AG04450 (cell line): ENCODE measurements at regions not wholly inside any gene's neighbourhood (a gene's known extent, or its start where the extent isn't known, plus 50 kb on each side); places are given as distances from the start of the nearest gene placed in this dataset.

Experiments
- CTCF ChIA-PET: fragments of 300-600, 350-600 bp; formaldehyde crosslinking; extraction: SDS; loops from one replicate; lab custom pipeline; 2022; ENCODE audit warnings: antibody characterized with exemption, inconsistent platforms; lab: Charles Lee
- POLR2A ChIA-PET: fragments of 350-600 bp; formaldehyde crosslinking; extraction: SDS; loops from one replicate; lab custom pipeline; 2021; ENCODE audit warnings: antibody characterized with exemption, inconsistent platforms; lab: Yijun Ruan, JAX
- DNase-seq: peaks from one replicate; pipeline ENCODE4 v3.0.0-alpha.2; 2011; ENCODE audit warnings: low read depth, low spot score
- H3K27ac ChIP-seq: one replicate; pipeline ENCODE4 v1.5.1; 2012; ENCODE audit warnings: low read depth, low read length, control low read depth
- H3K27me3 ChIP-seq: one replicate; pipeline ENCODE4 v1.6.0; 2012; ENCODE audit warnings: low read length; ENCODE audit not compliant: control insufficient read depth, insufficient read depth
- H3K4me3 ChIP-seq: 2 replicates; pipeline ENCODE4 v1.5.1; 2011; ENCODE audit warnings: mild to moderate bottlenecking, low read depth, low read length, control low read depth
- H3K9me3 ChIP-seq: 2 replicates; pipeline ENCODE4 v1.5.1; 2012; ENCODE audit warnings: low read length; ENCODE audit not compliant: control insufficient read depth, insufficient read depth
- CTCF ChIP-seq: IDR thresholded peaks from 2 replicates; pipeline ENCODE4 v1.5.1; 2011; ENCODE audit warnings: low read depth, low read length, control low read depth, inconsistent platforms

- CTCF ChIA-PET: interaction anchor here (1.3 kb wide), 1 partner anchor 102 kb away, joined by 3 read pairs; no protein-coding TSS in a partner anchor
- Histone ChIP-seq H3K4me3 (no peak overlapping the region), H3K27me3 (no peaks in the 10 kb centered on the region), H3K27ac (no peak overlapping the region), H3K9me3 (no peaks in the 10 kb centered on the region)
- POLR2A ChIA-PET: no interaction called here
- DNase-seq: no peak
- no peak for TF ChIP-seq CTCF
Observed at GRCh38 chr7:13641714-13642113, 347.8 kb downstream of the ETV1 start.

GRCh38 chr7:13651167-13651566, 338.3 kb downstream of the ETV1 start:
- CTCF ChIA-PET: no interaction called here
- Histone ChIP-seq H3K4me3 (no peak overlapping the region), H3K27ac (no peak overlapping the region), H3K27me3 (no peaks in the 10 kb centered on the region), H3K9me3 (no peaks in the 10 kb centered on the region)
- no peak for TF ChIP-seq CTCF
- DNase-seq: no peak
- POLR2A ChIA-PET: no interaction called here

- no peak overlapping the region for H3K4me3 ChIP-seq
- H3K27me3 ChIP-seq: no peaks in the 10 kb centered on the region
- H3K27ac ChIP-seq: no peak overlapping the region
- TF ChIP-seq CTCF: no peak
- POLR2A ChIA-PET: no interaction called here
- H3K9me3 ChIP-seq: no peaks in the 10 kb centered on the region
- no peak for DNase-seq
- CTCF ChIA-PET: interaction anchor here (1.6 kb wide), 1 partner anchor 86 kb away, joined by 4 read pairs; no protein-coding TSS in a partner anchor
Observed at GRCh38 chr7:13656330-13656729, 333.1 kb downstream of the ETV1 start.

GRCh38 chr7:13673290-13673689, 316.2 kb downstream of the ETV1 start:
- Histone ChIP-seq H3K27me3 (no peaks in the 10 kb centered on the region), H3K9me3 (no peaks in the 10 kb centered on the region; the same call in 1 of the 2 replicates), H3K4me3 (no peak overlapping the region), H3K27ac (no peak overlapping the region)
- ChIA-PET CTCF (no interaction called here), POLR2A (no interaction called here)
- no peak for DNase-seq
- no peak for TF ChIP-seq CTCF

GRCh38 chr7:13682626-13683025, 306.8 kb downstream of the ETV1 start:
- no peak for DNase-seq
- Histone ChIP-seq H3K27me3 (no peaks in the 10 kb centered on the region), H3K27ac (no peak overlapping the region), H3K9me3 (no peaks in the 10 kb centered on the region; the same call in 1 of the 2 replicates), H3K4me3 (no peak overlapping the region)
- POLR2A ChIA-PET: no interaction called here
- CTCF ChIA-PET: interaction anchor here (0.8 kb wide), 1 partner anchor 776 kb away, joined by 3 read pairs; no protein-coding TSS in a partner anchor
- no peak for TF ChIP-seq CTCF
